H1 (cell line): ENCODE measurements at regions not wholly inside any gene's neighbourhood (a gene's known extent, or its start where the extent isn't known, plus 50 kb on each side); places are given as distances from the start of the nearest gene placed in this dataset.

Experiments used
- CTCF ChIA-PET: fragments of 300-600 bp; sonication (Branson Sonifier 250); formaldehyde crosslinking; loops from one replicate; lab custom pipeline; 2021; ENCODE audit not compliant: partially characterized antibody; lab: Charles Lee
- POLR2A ChIA-PET: fragments of 300-600 bp; sonication (Branson Sonifier 250); formaldehyde crosslinking; loops from one replicate; lab custom pipeline; 2021; ENCODE audit warnings: inconsistent platforms; ENCODE audit not compliant: partially characterized antibody; lab: Charles Lee
- DNase-seq, 2 experiments: peaks; one replicate each; pipeline versions ENCODE4 v3.0.0 to v3.0.0-alpha.2; 2010 to 2022; ENCODE audit warnings: low spot score in 2 of 2, low read depth in 1 of 2, mixed read lengths in 1 of 2
- FAIRE-seq: peaks from 2 replicates; lab custom pipeline; 2011; peaks lifted over from hg19 to GRCh38; lab: Jason Lieb, UNC
- H2AFZ ChIP-seq: 2 replicates; pipeline ENCODE4 v1.8.1; 2012; ENCODE audit warnings: low read length, inconsistent platforms
- H2AK5ac ChIP-seq: 2 replicates; pipeline ENCODE4 v1.6.1; 2013; ENCODE audit warnings: low read depth, low read length
- H2BK120ac ChIP-seq: replicated peaks from 2 replicates; pipeline ENCODE3; 2013; ENCODE audit warnings: low read depth, low read length, inconsistent platforms
- H2BK12ac ChIP-seq: 2 replicates; pipeline ENCODE4 v1.6.1; 2013; ENCODE audit warnings: low read depth, low read length
- H2BK15ac ChIP-seq: 2 replicates; pipeline ENCODE4 v1.6.1; 2013; ENCODE audit warnings: low read length
- H2BK20ac ChIP-seq: 2 replicates; pipeline ENCODE4 v1.6.1; 2013; ENCODE audit warnings: low read length
- H2BK5ac ChIP-seq: 2 replicates; pipeline ENCODE4 v1.6.1; 2013; ENCODE audit warnings: low read depth, low read length
- H3K14ac ChIP-seq: 2 replicates; pipeline ENCODE4 v1.6.1; 2013; ENCODE audit warnings: inconsistent platforms; ENCODE audit not compliant: insufficient read length
- H3K18ac ChIP-seq: 2 replicates; pipeline ENCODE4 v1.6.1; 2013; ENCODE audit warnings: low read length; ENCODE audit errors: extremely low read depth
- H3K23ac ChIP-seq: 2 replicates; pipeline ENCODE4 v1.6.1; 2013; ENCODE audit warnings: inconsistent platforms; ENCODE audit not compliant: insufficient read length
- H3K23me2 ChIP-seq: 2 replicates; pipeline ENCODE4 v1.6.1; 2013; ENCODE audit warnings: low read depth, low read length
- H3K27ac ChIP-seq: 2 replicates; pipeline ENCODE4 v1.6.1; 2011; ENCODE audit warnings: low read depth, low read length, inconsistent platforms
- H3K27me3 ChIP-seq, 4 experiments: replicated peaks in 1 of 4; 1 replicate in 1 of 4; 2 replicates in 3 of 4; pipeline versions ENCODE4 v1.6.1 to v1.8.1; 2011 to 2013; ENCODE audit warnings: low read length in 3 of 4, mild to moderate bottlenecking in 3 of 4, inconsistent platforms in 2 of 4, mixed read lengths in 2 of 4, moderate library complexity in 1 of 4; ENCODE audit not compliant: control insufficient read depth in 3 of 4, insufficient read depth in 3 of 4; ENCODE audit errors: extremely low read depth in 1 of 4
- H3K36me3 ChIP-seq, 4 experiments: 2 replicates each; pipeline versions ENCODE4 v1.6.1 to v1.8.1; 2011 to 2013; ENCODE audit warnings: mild to moderate bottlenecking in 4 of 4, low read length in 3 of 4, moderate library complexity in 2 of 4, control low read depth in 1 of 4, inconsistent platforms in 1 of 4; ENCODE audit not compliant: insufficient read depth in 4 of 4, control insufficient read depth in 2 of 4
- H3K4ac ChIP-seq: replicated peaks from 2 replicates; pipeline ENCODE3; 2013; ENCODE audit warnings: low read length, low read depth, mixed read lengths, inconsistent platforms; ENCODE audit not compliant: insufficient read length
- H3K4me1 ChIP-seq, 4 experiments: replicated peaks in 1 of 4; 1 replicate in 1 of 4; 2 replicates in 3 of 4; pipeline versions ENCODE4 v1.6.1 to v1.8.1; 2011 to 2013; ENCODE audit warnings: low read length in 3 of 4, inconsistent platforms in 2 of 4, mixed read lengths in 1 of 4; ENCODE audit not compliant: insufficient read depth in 4 of 4, control insufficient read depth in 3 of 4
- H3K4me2 ChIP-seq, 2 experiments: 2 replicates each; pipeline versions ENCODE4 v1.6.1 to v1.8.1; 2011 to 2013; ENCODE audit warnings: low read depth in 2 of 2, low read length in 2 of 2, control low read depth in 1 of 2, inconsistent platforms in 1 of 2, mild to moderate bottlenecking in 1 of 2; ENCODE audit not compliant: insufficient read depth in 1 of 2
- H3K4me3 ChIP-seq, 4 experiments: fragments of 200-600, 300-600 bp in 1 of 4; sonication (generic), shearing (Covaris generic), sonication (Bioruptor Twin) in 1 of 4; 2 replicates each; pipeline versions ENCODE4 v1.5.1 to v1.8.1; 2011 to 2016; ENCODE audit warnings: low read length in 4 of 4, low read depth in 3 of 4, control low read depth in 2 of 4, inconsistent platforms in 2 of 4, mild to moderate bottlenecking in 2 of 4, mixed read lengths in 1 of 4, moderate library complexity in 1 of 4; ENCODE audit not compliant: insufficient read depth in 2 of 4; ENCODE audit errors: extremely low read depth in 1 of 4
- H3K56ac ChIP-seq: replicated peaks from 2 replicates; pipeline ENCODE3; 2013; ENCODE audit warnings: low read depth, mild to moderate bottlenecking, mixed read lengths, low read length, inconsistent platforms; ENCODE audit not compliant: insufficient read length
- H3K79me1 ChIP-seq: 2 replicates; pipeline ENCODE4 v1.6.1; 2013; ENCODE audit warnings: low read depth, low read length, control low read depth
- H3K79me2 ChIP-seq, 2 experiments: 2 replicates each; pipeline versions ENCODE4 v1.6.1 to v1.8.1; 2012 to 2013; ENCODE audit warnings: low read length in 2 of 2, mild to moderate bottlenecking in 2 of 2, inconsistent platforms in 1 of 2; ENCODE audit not compliant: insufficient read depth in 2 of 2, control insufficient read depth in 1 of 2
- H3K9ac ChIP-seq, 4 experiments: replicated peaks in 1 of 4; 1 replicate in 1 of 4; 2 replicates in 3 of 4; pipeline versions ENCODE4 v1.6.1 to v1.8.1; 2011 to 2013; ENCODE audit warnings: low read depth in 3 of 4, low read length in 3 of 4, control low read depth in 2 of 4, mild to moderate bottlenecking in 2 of 4, moderate library complexity in 2 of 4, inconsistent platforms in 1 of 4; ENCODE audit errors: extremely low read depth in 1 of 4
- H3K9me3 ChIP-seq, 2 experiments: 2 replicates each; pipeline versions ENCODE4 v1.6.1 to v1.8.1; 2012 to 2013; ENCODE audit warnings: mild to moderate bottlenecking in 2 of 2, moderate library complexity in 2 of 2, control low read depth in 1 of 2, inconsistent platforms in 1 of 2, low read depth in 1 of 2, low read length in 1 of 2, mixed read lengths in 1 of 2; ENCODE audit not compliant: insufficient read depth in 2 of 2
- H4K20me1 ChIP-seq, 2 experiments: replicated peaks in 1 of 2; 2 replicates each; pipeline versions ENCODE3 to v1.8.1; 2011 to 2013; ENCODE audit warnings: inconsistent platforms in 2 of 2, low read length in 2 of 2, mild to moderate bottlenecking in 1 of 2; ENCODE audit not compliant: insufficient read depth in 2 of 2, control insufficient read depth in 1 of 2
- H4K5ac ChIP-seq: 2 replicates; pipeline ENCODE4 v1.6.1; 2013; ENCODE audit warnings: low read length, low read depth, mixed read lengths, inconsistent platforms; ENCODE audit not compliant: insufficient read length
- H4K8ac ChIP-seq: 2 replicates; pipeline ENCODE4 v1.8.0; 2013; ENCODE audit warnings: mild to moderate bottlenecking, moderate library complexity, low read length, inconsistent platforms; ENCODE audit not compliant: insufficient read depth; ENCODE audit errors: extremely low read depth
- H4K91ac ChIP-seq: replicated peaks from 2 replicates; pipeline ENCODE3; 2013; ENCODE audit warnings: low read length, mixed read lengths, inconsistent platforms; ENCODE audit not compliant: insufficient read length
- CTCF ChIP-seq, 3 experiments: IDR thresholded peaks; 1 replicate in 2 of 3; 2 replicates in 1 of 3; pipeline versions ENCODE4 v1.5.1 to v1.6.1; 2011; ENCODE audit warnings: low read length in 3 of 3, mild to moderate bottlenecking in 3 of 3, inconsistent platforms in 2 of 3, low read depth in 1 of 3, moderate library complexity in 1 of 3; ENCODE audit not compliant: insufficient read depth in 1 of 3; ENCODE audit errors: control extremely low read depth in 1 of 3
- EP300 ChIP-seq, 2 experiments: IDR thresholded peaks; 1 replicate in 1 of 2; 2 replicates in 1 of 2; pipeline ENCODE4 v1.6.1; 2011 to 2012; ENCODE audit warnings: low read depth in 2 of 2, low read length in 2 of 2, mild to moderate bottlenecking in 2 of 2, borderline replicate concordance in 1 of 2, inconsistent platforms in 1 of 2, moderate library complexity in 1 of 2
- POLR2AphosphoS5 ChIP-seq: IDR thresholded peaks from 2 replicates; pipeline ENCODE4 v1.6.1; 2011; ENCODE audit warnings: low read depth, low read length
- RAD21 ChIP-seq, 2 experiments: IDR thresholded peaks in 1 of 2; conservative IDR thresholded peaks in 1 of 2; 2 replicates each; pipeline ENCODE4 v1.6.1; 2011; ENCODE audit warnings: low read depth in 2 of 2, low read length in 2 of 2, improper control_type of control experiment in 1 of 2, inconsistent platforms in 1 of 2, mild to moderate bottlenecking in 1 of 2, moderate library complexity in 1 of 2
- SP4 ChIP-seq: IDR thresholded peaks from 2 replicates; pipeline ENCODE4 v1.6.1; 2012; ENCODE audit warnings: low read length, inconsistent platforms
- SRF ChIP-seq: IDR thresholded peaks from 2 replicates; pipeline ENCODE4 v1.6.1; 2011; ENCODE audit warnings: mild to moderate bottlenecking, low read depth, low read length, moderate library complexity
- TCF12 ChIP-seq: IDR thresholded peaks from 2 replicates; pipeline ENCODE4 v1.6.1; 2011; ENCODE audit warnings: low read depth, mild to moderate bottlenecking, low read length
- TEAD4 ChIP-seq: IDR thresholded peaks from 2 replicates; pipeline ENCODE4 v1.6.1; 2012; ENCODE audit warnings: low read depth, low read length, inconsistent platforms, mixed read lengths
- YY1 ChIP-seq: IDR thresholded peaks from 2 replicates; pipeline ENCODE4 v1.6.1; 2011; ENCODE audit warnings: low read depth, mild to moderate bottlenecking, low read length
- ZNF274 ChIP-seq: IDR thresholded peaks from 2 replicates; pipeline ENCODE4 v1.7.0; 2012; ENCODE audit warnings: low read length, borderline replicate concordance; ENCODE audit errors: extremely low read depth
- WGBS, 2 experiments: shearing (Covaris generic) in 1 of 2; methylation state at CpG; one replicate each; pipeline versions ENCODE4 v1.1.6 to v1.1.7; 2013 to 2015; ENCODE audit warnings: low lambda C conversion rate in 2 of 2, mixed read lengths in 2 of 2, inconsistent platforms in 1 of 2, low coverage in 1 of 2, missing lambda C conversion rate in 1 of 2; ENCODE audit not compliant: insufficient replicate concordance in 2 of 2, insufficient coverage in 1 of 2, insufficient read length in 1 of 2; ENCODE audit errors: extremely low coverage in 1 of 2, missing lambda C conversion rate in 1 of 2; 5-methylcytosine and 5-hydroxymethylcytosine counted together

GRCh38 chr2:4678927-4679326 lies 975.6 kb downstream of the DCDC2C start:
- H3K18ac ChIP-seq, result peak overlapping the region; percentile 48; the same call in 1 of the 2 replicates
- no peaks in the 10 kb centered on the region for H3K27me3 ChIP-seq
- WGBS, 2 experiments, result 96% methylated on average over 4 of the region's 4 CpGs; no CpG with 5 or more reads in 1 of the 2 experiments
- no peak overlapping the region for H3K4me3 ChIP-seq
- peak overlapping the region in 1 of 4 experiments; percentile 34; a peak in 1 of 7 replicates for H3K9ac ChIP-seq
- no peak overlapping the region for H4K8ac ChIP-seq
- no peak overlapping the region for H3K14ac ChIP-seq
- H3K4me2 ChIP-seq, result no peak overlapping the region
- ChIA-PET POLR2A (no interaction called here), CTCF (interaction anchor here (0.8 to 1.0 kb wide), 3 partner anchors 11 to 197 kb away, joined by 3 to 5 read pairs (median 4); no protein-coding TSS in a partner anchor)
- no peak overlapping the region; the same call in 1 of the 2 replicates for H2BK5ac ChIP-seq
- H2BK15ac ChIP-seq, result peak overlapping the region; percentile 24; the same call in 1 of the 2 replicates
- peak overlapping the region; percentile 81 for H3K4ac ChIP-seq
- no peaks in the 10 kb centered on the region for H3K36me3 ChIP-seq
- no peaks in the 10 kb centered on the region for H3K79me2 ChIP-seq
- peaks cover 0 to 3% of the 10 kb centered on the region in 2 experiments for H4K20me1 ChIP-seq
- H4K91ac ChIP-seq, result no peak overlapping the region
- H3K23me2 ChIP-seq, result no peaks in the 10 kb centered on the region
- H4K5ac ChIP-seq, result no peak overlapping the region
- DNase-seq (no peak), FAIRE-seq (no peak)
- peak overlapping the region; percentile 52; the same call in 1 of the 2 replicates for H2BK12ac ChIP-seq
- no peaks in the 10 kb centered on the region; a peak in 1 of 4 replicates for H3K9me3 ChIP-seq
- H2BK120ac ChIP-seq, result no peak overlapping the region
- no peak overlapping the region for H3K27ac ChIP-seq
- H3K4me1 ChIP-seq, result peaks cover 0 to 2% (median 0%) of the 10 kb centered on the region in 4 experiments; a peak in 1 of 7 replicates
- H2AFZ ChIP-seq, result peak overlapping the region; percentile 66; the same call in 1 of the 2 replicates
- peak overlapping the region; percentile 8; the same call in 1 of the 2 replicates for H2AK5ac ChIP-seq
- H3K56ac ChIP-seq, result no peak overlapping the region
- 0 out of 2 replicates have a peak overlapping the region, but pooled peaks have one; percentile 16 for H2BK20ac ChIP-seq
- H3K23ac ChIP-seq, result no peak overlapping the region
- H3K79me1 ChIP-seq, result no peaks in the 10 kb centered on the region
- peak; percentile 42 to 62 for TF ChIP-seq RAD21 (IDR thresholded peaks at IDR 0.05 in 1 of 2, conservative IDR thresholded peaks at IDR 0.05 in 1 of 2; ENCODE audit: low read depth in 2 of 2, low read length in 2 of 2)
- no peak for TF ChIP-seq POLR2AphosphoS5
- TF ChIP-seq SRF, result no peak
- TF ChIP-seq TCF12, result no peak
- no peak for TF ChIP-seq EP300 (IDR thresholded peaks at IDR 0.05; ENCODE audit: borderline replicate concordance in 1 of 2, low read depth in 2 of 2, low read length in 2 of 2)
- no peak for TF ChIP-seq YY1
- no peak for TF ChIP-seq SP4
- TF ChIP-seq CTCF (IDR thresholded peaks at IDR 0.05; ENCODE audit: control extremely low read depth in 1 of 3, insufficient read depth in 1 of 3, low read depth in 1 of 3, low read length in 3 of 3), result peak; percentile 8 to 36 (median 12); a peak in 2 of 4 replicates
- TF ChIP-seq ZNF274, result no peak
- no peak for TF ChIP-seq TEAD4
